Uterus (tissue), 3 donors: ENCODE measurements at regions not wholly inside any gene's neighbourhood (a gene's known extent, or its start where the extent isn't known, plus 50 kb on each side); places are given as distances from the start of the nearest gene placed in this dataset.

Source experiments
- DNase-seq, 2 donors: peaks; one replicate each; pipeline ENCODE4 v3.0.0-alpha.2; 2019 to 2020
- H3K27ac ChIP-seq, 2 donors: fragments of 200-600 bp; sonication (generic); 1 replicate in 1 of 2; 2 replicates in 1 of 2; pipeline ENCODE4 v1.5.1; 2016 to 2018
- H3K27me3 ChIP-seq, 2 donors: fragments of 200-600 bp; sonication (generic); one replicate each; pipeline ENCODE4 v1.5.1; 2018 to 2019; ENCODE audit warnings: control low read depth in 1 of 2
- H3K36me3 ChIP-seq, 2 donors: fragments of 200-600 bp; sonication (generic); one replicate each; pipeline ENCODE4 v1.5.1; 2019; ENCODE audit warnings: control low read depth in 1 of 2
- H3K4me1 ChIP-seq, 2 donors: fragments of 200-600 bp; sonication (generic); one replicate each; pipeline ENCODE4 v1.5.1; 2018 to 2019; ENCODE audit warnings: control low read depth in 1 of 2
- H3K4me3 ChIP-seq, 2 donors: fragments of 200-600 bp; sonication (generic); 1 replicate in 1 of 2; 2 replicates in 1 of 2; pipeline ENCODE4 v1.5.1; 2018 to 2019; ENCODE audit warnings: mild to moderate bottlenecking in 1 of 2
- H3K9me3 ChIP-seq, 2 donors: fragments of 200-600 bp; sonication (generic); one replicate each; pipeline ENCODE4 v1.5.1; 2019; ENCODE audit warnings: control low read depth in 1 of 2
- CTCF ChIP-seq, 4 experiments: fragments of 200-600 bp in 2 of 4; fragments of 450-650 bp in 2 of 4; sonication (generic) in 2 of 4; IDR thresholded peaks; one replicate each; pipeline ENCODE4 v1.5.1; 2016 to 2019; ENCODE audit warnings: antibody characterized with exemption in 4 of 4, mild to moderate bottlenecking in 2 of 4, moderate library complexity in 1 of 4
- POLR2A ChIP-seq, 2 donors: fragments of 450-650 bp; IDR thresholded peaks; one replicate each; pipeline ENCODE4 v1.6.1; 2016; ENCODE audit warnings: antibody characterized with exemption in 2 of 2, mild to moderate bottlenecking in 1 of 2, moderate library complexity in 1 of 2
- intact Hi-C: fragments of 100-400 bp; cut with DNase I; formaldehyde crosslinking; loops from one replicate; pipeline ENCODE4 v1.15.1; 2023; ENCODE audit warnings: low total_unique reads
- donor health status: DM: yes; HTN: yes; CAD: no.

- H3K36me3 ChIP-seq, result no peaks in the 10 kb centered on the region
- no peak overlapping the region for H3K4me3 ChIP-seq
- H3K27me3 ChIP-seq, result no peaks in the 10 kb centered on the region
- no peaks in the 10 kb centered on the region for H3K4me1 ChIP-seq
- no peak for DNase-seq
- no peak for TF ChIP-seq POLR2A (IDR thresholded peaks at IDR 0.05)
- no peak for TF ChIP-seq CTCF (IDR thresholded peaks at IDR 0.05)
- H3K9me3 ChIP-seq, result no peaks in the 10 kb centered on the region
- intact Hi-C loops, result no loop called here
- H3K27ac ChIP-seq, result no peak overlapping the region
These were observed 173.5 kb upstream of the RNF32 start for GRCh38 chr7:156466955-156467625.

GRCh38 chr7:156466272-156466671, 174.3 kb upstream of the RNF32 start:
- Histone ChIP-seq H3K27me3 (no peaks in the 10 kb centered on the region), H3K27ac (no peak overlapping the region), H3K9me3 (no peaks in the 10 kb centered on the region), H3K4me3 (no peak overlapping the region), H3K4me1 (no peaks in the 10 kb centered on the region), H3K36me3 (no peaks in the 10 kb centered on the region)
- DNase-seq, result no peak
- TF ChIP-seq CTCF (IDR thresholded peaks at IDR 0.05) (no peak), POLR2A (IDR thresholded peaks at IDR 0.05) (no peak)
- intact Hi-C loops, result no loop called here

GRCh38 chr7:156465186-156465585, 175.4 kb upstream of the RNF32 start:
- Histone ChIP-seq H3K27me3 (no peaks in the 10 kb centered on the region), H3K9me3 (no peaks in the 10 kb centered on the region), H3K4me3 (no peak overlapping the region), H3K36me3 (no peaks in the 10 kb centered on the region), H3K4me1 (no peaks in the 10 kb centered on the region), H3K27ac (no peak overlapping the region)
- intact Hi-C loops, result no loop called here
- no peak for DNase-seq
- TF ChIP-seq POLR2A (IDR thresholded peaks at IDR 0.05), result no peak
- TF ChIP-seq CTCF (IDR thresholded peaks at IDR 0.05), result no peak

GRCh38 chr7:156464339-156464738, 176.2 kb upstream of the RNF32 start:
- TF ChIP-seq CTCF (IDR thresholded peaks at IDR 0.05) (no peak), POLR2A (IDR thresholded peaks at IDR 0.05) (no peak)
- H3K27me3 ChIP-seq, result no peaks in the 10 kb centered on the region
- no peaks in the 10 kb centered on the region for H3K4me1 ChIP-seq
- no peak for DNase-seq
- no peaks in the 10 kb centered on the region for H3K9me3 ChIP-seq
- intact Hi-C loops, result no loop called here
- no peak overlapping the region for H3K4me3 ChIP-seq
- no peaks in the 10 kb centered on the region for H3K36me3 ChIP-seq
- no peak overlapping the region for H3K27ac ChIP-seq

GRCh38 chr7:156463280-156463679, 177.3 kb upstream of the RNF32 start:
- Histone ChIP-seq H3K27me3 (no peaks in the 10 kb centered on the region), H3K4me3 (no peak overlapping the region), H3K36me3 (no peaks in the 10 kb centered on the region), H3K4me1 (no peaks in the 10 kb centered on the region), H3K9me3 (no peaks in the 10 kb centered on the region), H3K27ac (no peak overlapping the region)
- intact Hi-C loops, result no loop called here
- DNase-seq, result no peak
- TF ChIP-seq CTCF (IDR thresholded peaks at IDR 0.05) (no peak), POLR2A (IDR thresholded peaks at IDR 0.05) (no peak)
